ENCODE measurements at regions not wholly inside any gene's neighbourhood (a gene's known extent, or its start where the extent isn't known, plus 50 kb on each side); places are given as distances from the start of the nearest gene placed in this dataset.

- TF ChIP-seq EP300 (IDR thresholded peaks at IDR 0.05), result no peak
- TF ChIP-seq CTCF (IDR thresholded peaks at IDR 0.05), result no peak
Measured at GRCh38 chr3:177751770-177752169, 554.5 kb upstream of the TBL1XR1 start.
